Left cardiac atrium (tissue), 4 donors: ENCODE measurements at regions not wholly inside any gene's neighbourhood (a gene's known extent, or its start where the extent isn't known, plus 50 kb on each side); places are given as distances from the start of the nearest gene placed in this dataset.

Source experiments
- ATAC-seq, 2 donors: fragments of 200-7000 bp; cut with Tn5 transposase; one replicate each; pipeline ENCODE4 v1.9.1; 2020; ENCODE audit warnings: mild to moderate bottlenecking in 2 of 2, moderate library complexity in 2 of 2
- DNase-seq: peaks from one replicate; pipeline ENCODE4 v3.0.0-alpha.2; 2020
- intact Hi-C, 2 donors: fragments of 100-400 bp; cut with DNase I; formaldehyde crosslinking; loops; one replicate each; pipeline versions ENCODE4 v1.14.1 to v1.15.1; 2022 to 2023
- donor health status: DM: no; HTN: yes; CAD: no.
- donor health status: DM: no; HTN: yes; CAD: no; lungs with severe emphysema.
- donor health status: DM: yes; HTN: yes; CAD: no.
- donor health status: Dilated cardiomyopathy.

- DNase-seq (no peak), ATAC-seq (no peak)
- intact Hi-C loops: no loop called here
These were observed 230.9 kb downstream of the HS3ST1 start for GRCh38 chr4:11197631-11198341.

- DNase-seq (no peak), ATAC-seq (no peak)
- intact Hi-C loops: no loop called here
These were observed 231.7 kb downstream of the HS3ST1 start for GRCh38 chr4:11196927-11197522.

GRCh38 chr4:11194431-11194830 lies 234.3 kb downstream of the HS3ST1 start:
- DNase-seq: no peak
- intact Hi-C loops: no loop called here
- no peak for ATAC-seq

- intact Hi-C loops: no loop called here
- DNase-seq: no peak
- ATAC-seq: no peak
These were observed 238.9 kb downstream of the HS3ST1 start for GRCh38 chr4:11189756-11190155.

- ATAC-seq: no peak
- DNase-seq: no peak
- intact Hi-C loops: no loop called here
These were observed 245.3 kb downstream of the HS3ST1 start for GRCh38 chr4:11183356-11183740.

- peak in 1 of 2 donors; percentile 63 for ATAC-seq
- DNase-seq: no peak
- intact Hi-C loops: no loop called here
These were observed 245.9 kb downstream of the HS3ST1 start for GRCh38 chr4:11182586-11183355.

GRCh38 chr4:11182031-11182430 lies 246.7 kb downstream of the HS3ST1 start:
- ATAC-seq (no peak), DNase-seq (no peak)
- intact Hi-C loops: no loop called here

- DNase-seq: no peak
- intact Hi-C loops: no loop called here
- ATAC-seq: no peak
These were observed 248.9 kb downstream of the HS3ST1 start for GRCh38 chr4:11179796-11180195.

- ATAC-seq (no peak), DNase-seq (no peak)
- intact Hi-C loops: no loop called here
These were observed 250.3 kb downstream of the HS3ST1 start for GRCh38 chr4:11178433-11178832.

- DNase-seq (no peak), ATAC-seq (no peak)
- intact Hi-C loops: no loop called here
These were observed 253.3 kb downstream of the HS3ST1 start for GRCh38 chr4:11175374-11175773.

- intact Hi-C loops: no loop called here
- DNase-seq (no peak), ATAC-seq (no peak)
These were observed 262.1 kb downstream of the HS3ST1 start for GRCh38 chr4:11166606-11167005.

- ATAC-seq (no peak), DNase-seq (no peak)
- intact Hi-C loops: no loop called here
These were observed 262.7 kb downstream of the HS3ST1 start for GRCh38 chr4:11166034-11166433.

GRCh38 chr4:11165052-11165451 lies 263.6 kb downstream of the HS3ST1 start:
- ATAC-seq (no peak), DNase-seq (no peak)
- intact Hi-C loops: no loop called here

- intact Hi-C loops: no loop called here
These were observed 268.4 kb downstream of the HS3ST1 start for GRCh38 chr4:11160288-11160687.

GRCh38 chr4:11158971-11159370 lies 269.7 kb downstream of the HS3ST1 start:
- intact Hi-C loops: no loop called here
- DNase-seq (no peak), ATAC-seq (no peak)

More at GRCh38 chr4:11160288-11160687, 268.4 kb downstream of the HS3ST1 start:
- DNase-seq (no peak), ATAC-seq (peak in 1 of 2 donors; percentile 82)

GRCh38 chr4:11155208-11155867 lies 273.4 kb downstream of the HS3ST1 start:
- DNase-seq (no peak), ATAC-seq (no peak)
- intact Hi-C loops: no loop called here

- intact Hi-C loops: no loop called here
- no peak for DNase-seq
- ATAC-seq: no peak
These were observed 275.4 kb downstream of the HS3ST1 start for GRCh38 chr4:11153171-11153750.

GRCh38 chr4:11152684-11153083 lies 276.0 kb downstream of the HS3ST1 start:
- DNase-seq: no peak
- no peak for ATAC-seq
- intact Hi-C loops: no loop called here

- intact Hi-C loops: no loop called here
- DNase-seq (no peak), ATAC-seq (no peak)
These were observed 277.2 kb downstream of the HS3ST1 start for GRCh38 chr4:11151500-11151899.
